SK-N-SH treated with all-trans-retinoic acid at 6 μM for 48 hours (cell line): ENCODE measurements at regions not wholly inside any gene's neighbourhood (a gene's known extent, or its start where the extent isn't known, plus 50 kb on each side); places are given as distances from the start of the nearest gene placed in this dataset.

Source experiments
- ARNTL ChIP-seq: fragments of 450-650 bp; formaldehyde crosslinking; IDR thresholded peaks from 2 replicates; pipeline ENCODE4 v1.5.0; 2020; ENCODE audit warnings: low read depth, mild to moderate bottlenecking, moderate library complexity, borderline replicate concordance
- RARB ChIP-seq: fragments of 250-450 bp; sonication (Bioruptor Pico); IDR thresholded peaks from 2 replicates; pipeline ENCODE4 v1.8.0; 2021; ENCODE audit warnings: mild to moderate bottlenecking, moderate library complexity
- SNAI2 ChIP-seq: fragments of 250-450 bp; sonication (Bioruptor Pico); IDR thresholded peaks from 2 replicates; pipeline ENCODE4 v1.5.0; 2020; ENCODE audit warnings: mild to moderate bottlenecking, moderate library complexity
- TCF4 ChIP-seq: fragments of 250-450 bp; sonication (Bioruptor Pico); IDR thresholded peaks from 2 replicates; pipeline ENCODE4 v1.8.0; 2021; ENCODE audit warnings: mild to moderate bottlenecking, moderate library complexity, borderline replicate concordance
- ZFP3 ChIP-seq: fragments of 250-450 bp; sonication (Bioruptor Pico); IDR thresholded peaks from 2 replicates; pipeline ENCODE4 v1.5.0; 2020; ENCODE audit warnings: mild to moderate bottlenecking, moderate library complexity
- TF ChIP-seq, protein P1 (sequence below): fragments of 250-450 bp; sonication (Bioruptor Pico); IDR thresholded peaks from 2 replicates; pipeline ENCODE4 v1.8.0; 2020; ENCODE audit warnings: mild to moderate bottlenecking, moderate library complexity, borderline replicate concordance
- TF ChIP-seq, protein P2 (sequence below): fragments of 250-450 bp; sonication (Bioruptor Pico); IDR thresholded peaks from 2 replicates; pipeline ENCODE4 v1.5.0; 2020; ENCODE audit warnings: mild to moderate bottlenecking, moderate library complexity

DNA sequence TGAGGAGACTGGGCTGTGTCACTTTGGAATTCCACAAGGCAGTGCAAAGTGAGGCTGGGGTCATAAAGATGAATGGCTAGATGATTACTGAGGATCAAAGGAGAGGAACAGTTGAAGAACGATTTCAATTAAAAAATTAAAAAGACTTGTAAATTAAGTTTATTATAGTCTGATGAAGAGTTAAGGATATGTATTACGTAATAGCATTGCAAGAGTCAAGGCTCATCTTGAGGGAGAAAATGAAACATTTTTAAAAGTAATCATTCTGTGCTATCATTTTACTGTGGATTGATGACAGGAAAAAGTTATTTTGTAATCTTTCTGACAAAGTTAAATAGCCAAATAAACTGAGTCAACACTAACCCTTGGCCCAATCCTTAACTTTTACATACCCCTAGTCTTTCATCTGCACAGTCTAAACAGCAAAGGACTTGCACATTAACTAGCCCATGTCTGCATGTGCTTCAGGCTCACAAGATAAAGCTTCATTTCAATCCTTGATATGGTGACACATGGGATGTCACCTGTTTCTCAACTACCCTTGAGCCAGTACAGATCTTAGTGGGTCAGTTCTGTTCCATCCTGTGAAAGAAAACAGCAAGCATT is 465.5 kb upstream of the CTSO start:
- no peak for TF ChIP-seq ARNTL (CRISPR knock-in tag)
- TF ChIP-seq RARB (CRISPR knock-in tag): no peak
- TF ChIP-seq, protein P1, sequence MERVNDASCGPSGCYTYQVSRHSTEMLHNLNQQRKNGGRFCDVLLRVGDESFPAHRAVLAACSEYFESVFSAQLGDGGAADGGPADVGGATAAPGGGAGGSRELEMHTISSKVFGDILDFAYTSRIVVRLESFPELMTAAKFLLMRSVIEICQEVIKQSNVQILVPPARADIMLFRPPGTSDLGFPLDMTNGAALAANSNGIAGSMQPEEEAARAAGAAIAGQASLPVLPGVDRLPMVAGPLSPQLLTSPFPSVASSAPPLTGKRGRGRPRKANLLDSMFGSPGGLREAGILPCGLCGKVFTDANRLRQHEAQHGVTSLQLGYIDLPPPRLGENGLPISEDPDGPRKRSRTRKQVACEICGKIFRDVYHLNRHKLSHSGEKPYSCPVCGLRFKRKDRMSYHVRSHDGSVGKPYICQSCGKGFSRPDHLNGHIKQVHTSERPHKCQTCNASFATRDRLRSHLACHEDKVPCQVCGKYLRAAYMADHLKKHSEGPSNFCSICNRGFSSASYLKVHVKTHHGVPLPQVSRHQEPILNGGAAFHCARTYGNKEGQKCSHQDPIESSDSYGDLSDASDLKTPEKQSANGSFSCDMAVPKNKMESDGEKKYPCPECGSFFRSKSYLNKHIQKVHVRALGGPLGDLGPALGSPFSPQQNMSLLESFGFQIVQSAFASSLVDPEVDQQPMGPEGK (CRISPR knock-in tag): no peak
- no peak for TF ChIP-seq SNAI2
- no peak for TF ChIP-seq ZFP3 (CRISPR knock-in tag)
- TF ChIP-seq, protein P2, sequence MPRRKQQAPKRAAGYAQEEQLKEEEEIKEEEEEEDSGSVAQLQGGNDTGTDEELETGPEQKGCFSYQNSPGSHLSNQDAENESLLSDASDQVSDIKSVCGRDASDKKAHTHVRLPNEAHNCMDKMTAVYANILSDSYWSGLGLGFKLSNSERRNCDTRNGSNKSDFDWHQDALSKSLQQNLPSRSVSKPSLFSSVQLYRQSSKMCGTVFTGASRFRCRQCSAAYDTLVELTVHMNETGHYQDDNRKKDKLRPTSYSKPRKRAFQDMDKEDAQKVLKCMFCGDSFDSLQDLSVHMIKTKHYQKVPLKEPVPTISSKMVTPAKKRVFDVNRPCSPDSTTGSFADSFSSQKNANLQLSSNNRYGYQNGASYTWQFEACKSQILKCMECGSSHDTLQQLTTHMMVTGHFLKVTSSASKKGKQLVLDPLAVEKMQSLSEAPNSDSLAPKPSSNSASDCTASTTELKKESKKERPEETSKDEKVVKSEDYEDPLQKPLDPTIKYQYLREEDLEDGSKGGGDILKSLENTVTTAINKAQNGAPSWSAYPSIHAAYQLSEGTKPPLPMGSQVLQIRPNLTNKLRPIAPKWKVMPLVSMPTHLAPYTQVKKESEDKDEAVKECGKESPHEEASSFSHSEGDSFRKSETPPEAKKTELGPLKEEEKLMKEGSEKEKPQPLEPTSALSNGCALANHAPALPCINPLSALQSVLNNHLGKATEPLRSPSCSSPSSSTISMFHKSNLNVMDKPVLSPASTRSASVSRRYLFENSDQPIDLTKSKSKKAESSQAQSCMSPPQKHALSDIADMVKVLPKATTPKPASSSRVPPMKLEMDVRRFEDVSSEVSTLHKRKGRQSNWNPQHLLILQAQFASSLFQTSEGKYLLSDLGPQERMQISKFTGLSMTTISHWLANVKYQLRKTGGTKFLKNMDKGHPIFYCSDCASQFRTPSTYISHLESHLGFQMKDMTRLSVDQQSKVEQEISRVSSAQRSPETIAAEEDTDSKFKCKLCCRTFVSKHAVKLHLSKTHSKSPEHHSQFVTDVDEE (CRISPR knock-in tag): no peak
- TF ChIP-seq TCF4: no peak
